Caki2 (cell line): ENCODE measurements at regions not wholly inside any gene's neighbourhood (a gene's known extent, or its start where the extent isn't known, plus 50 kb on each side); places are given as distances from the start of the nearest gene placed in this dataset.

Experiments
- DNase-seq: peaks from one replicate; pipeline ENCODE4 v3.0.0-alpha.2; 2015; ENCODE audit warnings: low read depth
- in situ Hi-C: cut with HindIII; loops from 2 replicates; pipeline ENCODE4 v1.10.0; 2016; ENCODE audit warnings: low sequenced_read_pairs, low pct_unique_long_range_greater_than_20kb, mixed read lengths

DNA sequence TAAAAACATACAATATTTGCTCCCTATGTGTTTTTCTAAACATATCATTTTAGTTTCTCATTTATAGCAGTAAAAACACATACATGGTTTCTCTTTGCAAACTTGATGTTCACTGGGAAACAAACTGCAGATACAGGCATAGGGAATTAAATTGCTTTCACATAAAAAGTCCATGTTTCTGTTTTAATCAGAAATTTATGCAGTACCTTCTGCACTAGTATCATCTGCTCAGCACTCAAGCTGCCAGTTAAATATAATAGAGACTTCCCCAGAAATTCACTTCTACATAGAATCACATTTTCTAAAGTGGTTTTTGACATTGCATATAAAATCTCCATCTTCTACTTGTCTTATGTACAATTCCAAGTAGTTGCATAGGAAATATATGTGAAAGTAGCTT, 1107.3 kb upstream of the NRXN1 start:
- in situ Hi-C loops, result no loop called here
- no peak for DNase-seq

DNA sequence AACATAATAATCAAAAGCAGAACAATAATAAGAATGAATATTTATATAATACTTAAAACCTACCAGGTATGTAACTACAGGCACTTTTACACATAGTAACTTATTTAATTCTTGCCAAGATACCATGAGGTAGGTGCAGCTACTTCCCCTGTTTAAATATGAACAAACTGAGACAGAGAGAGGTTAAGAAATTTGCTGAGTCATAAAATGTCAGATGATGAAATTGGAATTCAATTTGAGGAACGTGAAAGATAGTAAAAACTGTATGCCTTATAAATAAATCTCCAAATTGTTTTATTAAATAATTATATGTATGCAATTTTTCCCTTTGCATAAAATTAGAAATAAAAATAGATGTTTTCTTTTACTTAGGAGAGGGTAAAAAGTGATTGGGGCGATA, 1103.3 kb upstream of the NRXN1 start:
- no peak for DNase-seq
- in situ Hi-C loops, result no loop called here

GRCh38 chr2:52128081-52128480, 1096.1 kb upstream of the NRXN1 start:
- in situ Hi-C loops, result no loop called here
- no peak for DNase-seq

- DNase-seq, result no peak
- in situ Hi-C loops, result no loop called here
Measured at GRCh38 chr2:52127527-52127926, 1095.6 kb upstream of the NRXN1 start.

GRCh38 chr2:52117299-52117698, 1085.4 kb upstream of the NRXN1 start:
- in situ Hi-C loops, result no loop called here
- no peak for DNase-seq

DNA sequence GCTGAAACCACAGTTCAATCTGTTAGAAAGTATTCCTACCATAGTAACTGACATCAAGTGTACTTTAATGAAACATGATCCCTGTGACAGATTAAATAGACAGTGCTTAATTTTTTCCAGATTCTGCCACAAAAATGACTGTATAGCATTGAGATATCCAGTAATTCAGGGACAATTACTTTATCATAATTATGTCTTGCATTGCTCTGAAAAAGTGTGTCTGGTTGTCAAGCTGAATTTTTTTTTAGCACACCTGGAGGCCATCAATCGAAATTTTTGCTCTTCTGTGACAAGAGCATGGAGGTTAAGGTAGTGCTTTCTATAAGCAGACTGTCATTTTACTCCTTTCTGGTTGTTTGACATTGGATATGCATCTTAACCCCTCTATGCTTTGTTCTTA, 1083.8 kb upstream of the NRXN1 start:
- in situ Hi-C loops, result no loop called here
- no peak for DNase-seq

GRCh38 chr2:52113338-52113737, 1081.4 kb upstream of the NRXN1 start:
- in situ Hi-C loops, result no loop called here
- no peak for DNase-seq

DNA sequence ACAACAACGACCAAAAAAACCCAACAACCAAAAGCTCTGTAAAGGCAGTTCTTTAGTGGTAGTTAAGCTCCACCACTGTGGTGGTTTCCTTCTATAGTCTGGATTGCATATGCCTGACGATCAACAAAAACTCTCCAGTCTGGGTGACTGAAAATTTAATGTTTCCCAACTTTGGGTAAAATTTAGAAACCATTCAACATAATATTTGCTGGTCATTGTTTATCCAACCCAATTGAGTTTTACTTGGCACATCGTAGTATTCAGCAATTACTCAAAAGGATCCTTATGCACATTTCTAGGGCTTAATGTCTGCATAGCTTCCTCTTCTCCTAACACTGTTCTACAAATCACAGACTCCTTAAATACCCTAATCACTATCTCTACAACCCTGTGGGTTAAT, 1080.2 kb upstream of the NRXN1 start:
- in situ Hi-C loops, result no loop called here
- DNase-seq, result no peak

GRCh38 chr2:52107124-52107523, 1075.2 kb upstream of the NRXN1 start:
- no peak for DNase-seq
- in situ Hi-C loops, result no loop called here

DNA sequence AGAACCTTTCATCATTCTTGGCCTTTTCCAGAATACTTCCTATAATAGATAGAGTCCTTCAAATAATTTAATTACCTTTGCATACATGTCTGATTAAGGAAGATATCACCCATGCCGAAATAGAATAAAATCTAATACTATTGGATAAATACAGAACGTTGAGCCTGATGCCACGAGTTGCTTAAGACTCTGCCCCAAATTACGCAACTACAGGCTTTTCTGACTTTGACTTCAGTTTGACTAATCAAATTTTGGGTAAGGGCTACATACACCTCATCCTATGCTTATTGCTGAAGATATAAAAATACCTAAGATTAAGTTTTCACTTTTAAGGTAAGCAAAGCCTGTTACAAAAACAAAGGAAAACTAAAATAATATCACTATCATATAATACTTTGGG, 1065.1 kb upstream of the NRXN1 start:
- no peak for DNase-seq
- in situ Hi-C loops, result no loop called here

DNA sequence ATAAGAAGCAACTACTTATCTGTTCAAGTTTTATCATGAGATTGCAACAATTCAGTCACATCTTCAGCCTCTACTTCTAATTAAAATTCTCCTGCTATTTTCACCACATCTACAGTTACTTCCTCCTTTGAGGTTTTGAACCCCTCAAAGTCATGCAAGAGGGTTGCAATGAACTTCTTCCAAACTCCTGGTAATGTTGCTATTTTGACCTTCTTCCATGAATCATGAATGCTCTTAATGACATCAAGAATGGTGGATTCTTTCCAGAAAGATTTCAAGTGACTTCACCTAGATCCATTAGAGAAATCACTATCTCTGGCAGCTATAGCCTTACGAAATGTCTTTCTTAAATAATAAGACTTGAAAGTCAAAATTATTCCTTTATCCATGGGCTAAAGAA, 1052.8 kb upstream of the NRXN1 start:
- in situ Hi-C loops, result no loop called here
- DNase-seq, result no peak

DNA sequence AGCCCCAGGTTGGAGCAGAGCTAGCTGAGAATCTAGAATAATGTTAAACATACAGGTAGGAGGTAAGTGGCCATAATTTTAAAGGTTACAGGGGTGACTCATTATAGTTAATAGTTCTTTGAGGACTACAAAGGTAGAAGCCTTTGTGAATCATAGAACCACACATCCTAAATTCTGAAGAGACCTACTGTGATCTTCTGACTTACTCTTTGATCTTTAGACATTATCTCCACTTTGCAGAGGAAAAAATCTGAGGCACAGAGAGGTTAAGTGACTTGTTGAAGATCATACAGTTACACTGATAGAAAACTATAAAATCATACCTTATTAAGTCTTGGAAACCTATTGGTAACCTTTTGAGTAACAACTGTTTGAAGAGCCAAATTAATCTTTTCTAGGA, 1051.3 kb upstream of the NRXN1 start:
- no peak for DNase-seq
- in situ Hi-C loops, result no loop called here

DNA sequence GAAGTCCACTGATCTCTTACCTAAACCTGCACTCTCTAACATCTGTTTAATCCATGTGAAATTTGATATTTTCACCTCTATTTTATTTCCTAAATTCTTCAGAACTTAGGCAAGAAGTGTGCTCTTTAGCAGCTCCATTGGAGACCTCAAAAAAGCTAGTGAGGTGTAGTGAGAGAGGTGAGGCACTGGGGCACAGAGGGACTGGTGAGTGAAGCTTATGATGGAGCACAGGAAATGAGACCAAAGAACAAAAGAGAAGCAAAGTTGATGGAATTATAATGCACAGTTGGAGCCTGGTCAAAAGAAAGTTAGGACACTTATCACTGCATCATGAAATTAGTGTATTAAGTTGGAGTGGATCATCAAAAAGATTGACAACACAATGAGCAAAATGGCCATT, 1050.7 kb upstream of the NRXN1 start:
- in situ Hi-C loops, result no loop called here
- no peak for DNase-seq

GRCh38 chr2:52079602-52080001, 1047.7 kb upstream of the NRXN1 start:
- DNase-seq, result no peak
- in situ Hi-C loops, result no loop called here

- in situ Hi-C loops, result no loop called here
Measured at GRCh38 chr2:52077159-52077558, 1045.2 kb upstream of the NRXN1 start.

GRCh38 chr2:52074130-52074719, 1042.3 kb upstream of the NRXN1 start:
- DNase-seq, result no peak
- in situ Hi-C loops, result no loop called here

More at GRCh38 chr2:52077159-52077558, 1045.2 kb upstream of the NRXN1 start:
- no peak for DNase-seq

DNA sequence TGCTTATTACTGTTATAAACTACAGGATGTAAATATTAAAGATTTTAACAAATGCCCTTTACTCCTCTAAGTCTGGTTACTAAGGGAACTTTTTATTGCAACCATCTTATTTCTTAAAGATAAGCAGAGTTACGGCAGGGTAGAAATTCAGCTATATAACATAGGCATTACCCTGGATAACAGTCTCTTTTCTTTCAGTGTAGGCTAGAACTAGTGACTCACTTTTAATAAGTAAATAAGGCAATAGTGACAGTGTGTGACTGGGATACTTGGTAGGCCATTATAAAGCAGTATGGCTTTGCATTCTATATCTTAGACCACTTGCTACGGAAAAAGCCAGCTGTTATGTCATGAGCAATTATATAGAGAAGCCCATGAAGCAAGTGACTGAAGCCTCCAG, 1041.0 kb upstream of the NRXN1 start:
- in situ Hi-C loops, result no loop called here
- DNase-seq, result no peak

GRCh38 chr2:52070665-52071064, 1038.7 kb upstream of the NRXN1 start:
- no peak for DNase-seq
- in situ Hi-C loops, result no loop called here

DNA sequence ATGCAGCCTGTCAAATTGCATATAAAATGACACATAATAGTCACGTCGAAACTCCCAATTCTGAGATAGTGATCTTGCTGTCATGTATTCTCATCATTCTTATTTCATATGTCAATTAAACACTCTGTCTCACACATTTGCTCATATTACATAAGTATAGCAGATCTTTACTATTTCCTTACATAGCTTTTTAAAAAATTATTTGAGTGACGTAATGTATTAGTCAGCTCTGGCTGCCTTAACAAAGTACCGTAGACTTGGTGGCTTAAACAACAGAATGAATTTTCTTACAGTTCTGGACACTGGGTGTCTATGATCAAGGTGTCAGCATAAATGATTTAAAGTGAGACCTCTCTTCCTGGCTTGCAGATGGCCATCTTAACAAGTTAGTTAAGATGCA, 1032.3 kb upstream of the NRXN1 start:
- no peak for DNase-seq
- in situ Hi-C loops, result no loop called here

GRCh38 chr2:52054824-52055223, 1022.9 kb upstream of the NRXN1 start:
- no peak for DNase-seq
- in situ Hi-C loops, result no loop called here

DNA sequence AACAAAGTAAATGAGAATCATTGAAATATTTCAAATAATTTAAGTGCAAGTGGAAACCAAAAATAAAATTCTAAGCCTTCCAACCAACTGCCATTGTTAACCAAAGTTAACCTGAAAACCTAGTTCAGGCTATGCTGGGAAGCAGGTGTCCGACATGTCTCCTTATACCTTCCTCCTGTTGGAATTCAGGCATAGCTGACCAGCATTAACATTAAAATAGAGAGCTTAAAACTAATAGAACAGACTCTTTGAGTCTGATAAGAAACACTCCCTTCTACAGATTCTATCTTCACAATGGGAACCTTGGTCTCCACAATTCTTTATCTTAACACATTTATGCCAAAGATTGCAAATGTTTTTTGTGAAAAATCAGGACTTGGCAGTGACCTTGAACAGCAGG, 1004.9 kb upstream of the NRXN1 start:
- in situ Hi-C loops, result no loop called here
- DNase-seq, result no peak
